GM12873 (cell line): ENCODE measurements at regions not wholly inside any gene's neighbourhood (a gene's known extent, or its start where the extent isn't known, plus 50 kb on each side); places are given as distances from the start of the nearest gene placed in this dataset.

Source experiments
- CTCF ChIP-seq: IDR thresholded peaks from 2 replicates; pipeline ENCODE4 v1.5.1; 2012; ENCODE audit warnings: low read depth, mild to moderate bottlenecking, moderate library complexity, low read length, control low read depth; ENCODE audit not compliant: insufficient read depth; ENCODE audit errors: missing control alignments

- no peak for TF ChIP-seq CTCF
Observed at GRCh38 chr2:82342356-82342755, 2037.8 kb upstream of the LRRTM1 start.

- no peak for TF ChIP-seq CTCF
Observed at GRCh38 chr2:82340578-82341053, 2036.1 kb upstream of the LRRTM1 start.

- no peak for TF ChIP-seq CTCF
Observed at GRCh38 chr2:82339805-82340204, 2035.3 kb upstream of the LRRTM1 start.

- TF ChIP-seq CTCF, result no peak
Observed at GRCh38 chr2:82333697-82334096, 2029.1 kb upstream of the LRRTM1 start.

GRCh38 chr2:82330155-82330554, 2025.6 kb upstream of the LRRTM1 start:
- TF ChIP-seq CTCF, result no peak

- TF ChIP-seq CTCF, result no peak
Observed at GRCh38 chr2:82320296-82320695, 2015.7 kb upstream of the LRRTM1 start.

- no peak for TF ChIP-seq CTCF
Observed at GRCh38 chr2:82317012-82317411, 2012.5 kb upstream of the LRRTM1 start.

GRCh38 chr2:82316586-82316985, 2012.0 kb upstream of the LRRTM1 start:
- TF ChIP-seq CTCF, result no peak
